ENCODE measurements at regions not wholly inside any gene's neighbourhood (a gene's known extent, or its start where the extent isn't known, plus 50 kb on each side); places are given as distances from the start of the nearest gene placed in this dataset.

GRCh38 chr2:128623776-128624761 is 305.4 kb upstream of the HS6ST1 start:
- Histone ChIP-seq H3K27ac (ENCODE audit: low read depth, low read length, severe bottlenecking) (no peak overlapping the region), H3K4me3 (ENCODE audit: extremely low read depth, insufficient read depth, low read length, poor library complexity, severe bottlenecking) (no peak overlapping the region)

DNA sequence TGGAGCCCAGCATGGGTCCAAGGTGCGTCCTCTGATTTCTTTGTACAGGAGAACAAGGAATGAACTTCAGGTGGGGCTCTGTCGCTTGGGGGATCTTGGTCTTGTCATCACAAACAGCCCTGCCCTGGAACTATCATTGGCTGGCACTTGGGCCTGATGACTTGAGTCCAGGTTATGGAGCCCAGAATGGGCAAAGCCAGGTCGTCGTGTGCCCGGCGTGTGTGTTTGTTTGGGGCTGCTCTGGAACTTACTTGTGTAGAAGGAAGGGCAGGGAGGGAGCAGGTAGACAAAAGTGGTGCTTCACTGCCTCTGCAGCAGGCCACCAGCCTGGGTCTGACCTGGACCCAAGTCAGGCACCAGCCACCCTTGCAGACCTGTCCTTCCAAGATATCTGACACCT is 306.3 kb upstream of the HS6ST1 start:
- whole genome bisulfite sequencing, 2 experiments (ENCODE audit: insufficient coverage in 2 of 2) = 94 to 98% methylated on average over 2 to 6 of the region's 6 CpGs
- no peaks in the 10 kb centered on the region for H3K9me3 ChIP-seq (ENCODE audit: control insufficient read depth, low read length)
- H3K4me1 ChIP-seq (ENCODE audit: control insufficient read depth, insufficient read depth, low read length, poor library complexity, severe bottlenecking) = no peaks in the 10 kb centered on the region
- H3K36me3 ChIP-seq (ENCODE audit: control insufficient read depth, insufficient read depth, low read length) = no peaks in the 10 kb centered on the region
- no peak overlapping the region for H3K4me3 ChIP-seq (ENCODE audit: extremely low read depth, insufficient read depth, low read length, poor library complexity, severe bottlenecking)
- H3K27ac ChIP-seq (ENCODE audit: low read depth, low read length, severe bottlenecking) = no peak overlapping the region

More at GRCh38 chr2:128623776-128624761, 305.4 kb upstream of the HS6ST1 start:
- no peaks in the 10 kb centered on the region for H3K9me3 ChIP-seq (ENCODE audit: control insufficient read depth, low read length)
- no peaks in the 10 kb centered on the region for H3K36me3 ChIP-seq (ENCODE audit: control insufficient read depth, insufficient read depth, low read length)
- 89 to 97% methylated on average over 7 to 18 of the region's 18 CpGs for WGBS, 2 experiments (ENCODE audit: insufficient coverage in 2 of 2)
- H3K4me1 ChIP-seq (ENCODE audit: control insufficient read depth, insufficient read depth, low read length, poor library complexity, severe bottlenecking) = no peaks in the 10 kb centered on the region

DNA sequence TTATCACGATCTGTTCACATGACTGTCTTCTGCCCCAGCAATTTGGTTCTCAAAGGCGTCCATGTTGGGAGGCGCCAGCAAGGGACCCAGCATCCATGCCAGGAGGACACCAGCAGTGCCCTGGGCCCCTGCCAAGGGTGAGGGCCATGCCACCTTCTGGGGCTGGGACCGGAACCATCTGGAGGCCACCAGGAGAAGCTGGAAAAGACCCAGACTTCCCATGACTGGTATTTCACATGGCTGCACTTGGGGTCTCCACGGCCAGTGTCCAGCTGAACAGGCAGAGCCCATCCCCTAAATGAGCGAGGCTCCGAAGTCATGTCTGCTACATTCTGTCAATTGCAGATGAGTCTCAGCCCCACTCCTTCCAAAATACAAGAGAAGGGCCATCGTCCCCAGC is 306.8 kb upstream of the HS6ST1 start:
- 97 to 99% methylated on average over 7 of the region's 8 CpGs for WGBS, 2 experiments (ENCODE audit: insufficient coverage in 2 of 2)
- Histone ChIP-seq H3K36me3 (ENCODE audit: control insufficient read depth, insufficient read depth, low read length) (no peaks in the 10 kb centered on the region), H3K27ac (ENCODE audit: low read depth, low read length, severe bottlenecking) (no peak overlapping the region), H3K4me1 (ENCODE audit: control insufficient read depth, insufficient read depth, low read length, poor library complexity, severe bottlenecking) (no peaks in the 10 kb centered on the region), H3K9me3 (ENCODE audit: control insufficient read depth, low read length) (no peaks in the 10 kb centered on the region), H3K4me3 (ENCODE audit: extremely low read depth, insufficient read depth, low read length, poor library complexity, severe bottlenecking) (no peak overlapping the region)

GRCh38 chr2:128625963-128626759 is 307.5 kb upstream of the HS6ST1 start:
- no peak overlapping the region for H3K4me3 ChIP-seq (ENCODE audit: extremely low read depth, insufficient read depth, low read length, poor library complexity, severe bottlenecking)
- no peaks in the 10 kb centered on the region for H3K4me1 ChIP-seq (ENCODE audit: control insufficient read depth, insufficient read depth, low read length, poor library complexity, severe bottlenecking)
- 87 to 90% methylated on average over 8 to 10 of the region's 12 CpGs for WGBS, 2 experiments (ENCODE audit: insufficient coverage in 2 of 2)
- H3K9me3 ChIP-seq (ENCODE audit: control insufficient read depth, low read length) = no peaks in the 10 kb centered on the region
- H3K36me3 ChIP-seq (ENCODE audit: control insufficient read depth, insufficient read depth, low read length) = no peaks in the 10 kb centered on the region
- no peak overlapping the region for H3K27ac ChIP-seq (ENCODE audit: low read depth, low read length, severe bottlenecking)

DNA sequence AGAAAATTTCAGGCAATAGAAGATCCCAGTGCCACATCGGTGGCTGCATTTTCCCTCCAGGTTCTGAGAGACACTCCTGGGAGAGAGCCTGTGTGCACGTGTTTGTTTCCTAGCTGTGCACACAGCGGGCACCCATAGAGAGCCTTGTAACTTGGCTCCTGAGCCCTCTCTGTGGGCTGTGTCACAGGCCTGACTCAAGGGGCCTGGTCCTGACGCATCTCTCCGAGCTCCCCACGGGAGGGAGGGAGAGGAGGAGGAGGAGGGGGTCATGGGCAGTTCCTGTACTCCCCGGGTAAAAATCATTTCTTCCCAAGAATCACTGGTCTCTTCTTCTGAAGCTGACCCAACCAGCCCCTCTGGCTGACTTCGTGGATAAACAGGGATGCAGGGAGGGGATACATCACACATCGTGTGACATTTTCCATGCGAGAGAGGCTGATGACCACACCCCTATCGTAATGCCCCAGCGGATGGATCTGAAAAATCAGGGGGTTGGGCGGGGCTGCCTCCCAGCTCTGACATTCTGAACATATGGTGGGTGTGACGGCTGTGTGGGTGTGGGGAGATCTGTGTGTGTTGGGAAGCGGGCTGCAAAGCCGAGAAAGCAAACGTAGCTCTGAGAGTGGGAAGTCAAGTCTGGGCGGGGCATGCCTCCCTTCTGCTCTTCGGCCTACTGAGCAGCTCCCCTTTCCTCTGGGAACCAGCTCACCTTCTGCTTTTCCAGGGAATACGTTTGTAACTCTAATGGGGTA is 308.3 kb upstream of the HS6ST1 start:
- 91% methylated on average over 12 to 14 of the region's 20 CpGs for WGBS, 2 experiments (ENCODE audit: insufficient coverage in 2 of 2)
- no peak overlapping the region for H3K4me3 ChIP-seq (ENCODE audit: extremely low read depth, insufficient read depth, low read length, poor library complexity, severe bottlenecking)
- H3K27ac ChIP-seq (ENCODE audit: low read depth, low read length, severe bottlenecking) = no peak overlapping the region
- no peaks in the 10 kb centered on the region for H3K36me3 ChIP-seq (ENCODE audit: control insufficient read depth, insufficient read depth, low read length)
- H3K9me3 ChIP-seq (ENCODE audit: control insufficient read depth, low read length) = no peaks in the 10 kb centered on the region
- no peaks in the 10 kb centered on the region for H3K4me1 ChIP-seq (ENCODE audit: control insufficient read depth, insufficient read depth, low read length, poor library complexity, severe bottlenecking)

DNA sequence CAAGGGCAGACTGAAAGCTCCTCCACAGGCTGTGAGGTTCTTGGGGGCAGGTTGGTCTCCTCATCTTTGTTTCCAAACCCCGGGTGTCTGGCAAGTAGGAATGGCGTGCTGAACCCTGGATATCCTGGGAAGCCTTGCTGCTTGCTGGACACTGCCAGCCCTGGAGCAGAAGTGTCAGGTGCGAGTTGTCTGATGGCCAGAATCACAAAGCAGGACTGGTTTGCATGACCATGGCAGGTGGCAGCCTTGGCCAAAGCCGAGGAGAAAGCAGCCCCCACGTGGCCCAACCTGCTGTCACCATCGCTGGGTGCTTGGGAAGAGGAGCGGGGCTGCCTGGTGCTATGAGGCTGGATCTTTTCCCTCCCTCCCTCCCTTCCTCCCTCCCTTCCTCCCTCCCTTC is 309.5 kb upstream of the HS6ST1 start:
- no peak overlapping the region for H3K27ac ChIP-seq (ENCODE audit: low read depth, low read length, severe bottlenecking)
- no peaks in the 10 kb centered on the region for H3K9me3 ChIP-seq (ENCODE audit: control insufficient read depth, low read length)
- H3K36me3 ChIP-seq (ENCODE audit: control insufficient read depth, insufficient read depth, low read length) = no peaks in the 10 kb centered on the region
- WGBS, 2 experiments (ENCODE audit: insufficient coverage in 2 of 2) = 85 to 97% methylated on average over 5 of the region's 7 CpGs
- H3K4me3 ChIP-seq (ENCODE audit: extremely low read depth, insufficient read depth, low read length, poor library complexity, severe bottlenecking) = no peak overlapping the region
- H3K4me1 ChIP-seq (ENCODE audit: control insufficient read depth, insufficient read depth, low read length, poor library complexity, severe bottlenecking) = no peaks in the 10 kb centered on the region

DNA sequence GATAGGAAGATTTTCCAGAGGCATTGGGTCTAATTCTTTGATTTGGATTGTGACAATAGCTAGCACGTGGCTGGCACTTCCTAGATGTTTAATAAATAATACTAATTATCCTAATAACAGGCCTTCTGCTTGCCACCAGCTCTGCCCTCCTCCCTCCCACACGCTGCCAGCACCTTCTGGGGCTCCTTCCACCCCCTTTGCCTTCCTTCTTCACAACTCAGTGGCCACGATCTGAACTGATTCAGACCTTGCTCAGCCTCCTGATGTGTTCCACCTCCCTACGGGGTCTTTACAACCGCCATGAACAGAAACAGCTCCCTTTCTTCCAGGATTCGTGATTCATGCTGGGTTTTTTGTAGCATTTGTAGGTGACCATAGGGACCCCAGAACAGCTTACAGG is 310.3 kb upstream of the HS6ST1 start:
- no peaks in the 10 kb centered on the region for H3K36me3 ChIP-seq (ENCODE audit: control insufficient read depth, insufficient read depth, low read length)
- H3K4me3 ChIP-seq (ENCODE audit: extremely low read depth, insufficient read depth, low read length, poor library complexity, severe bottlenecking) = no peak overlapping the region
- 90 to 92% methylated on average over 3 to 5 of the region's 6 CpGs for WGBS, 2 experiments (ENCODE audit: insufficient coverage in 2 of 2)
- no peaks in the 10 kb centered on the region for H3K4me1 ChIP-seq (ENCODE audit: control insufficient read depth, insufficient read depth, low read length, poor library complexity, severe bottlenecking)
- H3K9me3 ChIP-seq (ENCODE audit: control insufficient read depth, low read length) = no peaks in the 10 kb centered on the region
- no peak overlapping the region for H3K27ac ChIP-seq (ENCODE audit: low read depth, low read length, severe bottlenecking)

- H3K4me3 ChIP-seq (ENCODE audit: extremely low read depth, insufficient read depth, low read length, poor library complexity, severe bottlenecking) = no peak overlapping the region
- no peaks in the 10 kb centered on the region for H3K9me3 ChIP-seq (ENCODE audit: control insufficient read depth, low read length)
- H3K36me3 ChIP-seq (ENCODE audit: control insufficient read depth, insufficient read depth, low read length) = no peaks in the 10 kb centered on the region
- no peaks in the 10 kb centered on the region for H3K4me1 ChIP-seq (ENCODE audit: control insufficient read depth, insufficient read depth, low read length, poor library complexity, severe bottlenecking)
- no peak overlapping the region for H3K27ac ChIP-seq (ENCODE audit: low read depth, low read length, severe bottlenecking)
- 84 to 89% methylated on average over 7 to 8 of the region's 12 CpGs for WGBS, 2 experiments (ENCODE audit: insufficient coverage in 2 of 2)
These were observed 312.5 kb upstream of the HS6ST1 start for GRCh38 chr2:128630974-128631697.

GRCh38 chr2:128631698-128632500 is 313.2 kb upstream of the HS6ST1 start:
- Histone ChIP-seq H3K36me3 (ENCODE audit: control insufficient read depth, insufficient read depth, low read length) (no peaks in the 10 kb centered on the region), H3K4me1 (ENCODE audit: control insufficient read depth, insufficient read depth, low read length, poor library complexity, severe bottlenecking) (no peaks in the 10 kb centered on the region), H3K4me3 (ENCODE audit: extremely low read depth, insufficient read depth, low read length, poor library complexity, severe bottlenecking) (no peak overlapping the region), H3K9me3 (ENCODE audit: control insufficient read depth, low read length) (no peaks in the 10 kb centered on the region), H3K27ac (ENCODE audit: low read depth, low read length, severe bottlenecking) (no peak overlapping the region)
- WGBS, 2 experiments (ENCODE audit: insufficient coverage in 2 of 2) = 90 to 92% methylated on average over 13 to 15 of the region's 15 CpGs
